B cell (primary cell): ENCODE measurements at regions not wholly inside any gene's neighbourhood (a gene's known extent, or its start where the extent isn't known, plus 50 kb on each side); places are given as distances from the start of the nearest gene placed in this dataset.

Experiments used
- ATAC-seq: fragments of 200-7000 bp; cut with Tn5 transposase; one replicate; pipeline ENCODE4 v1.10.0; 2021; ENCODE audit warnings: low read depth, mild to moderate bottlenecking, moderate number of reproducible peaks, moderate library complexity
- CTCF ChIA-PET: fragments of 350-600 bp; sonication (Branson Sonifier 250); formaldehyde crosslinking; loops from one replicate; lab custom pipeline; 2021; ENCODE audit warnings: antibody characterized with exemption, inconsistent platforms; lab: Charles Lee
- POLR2A ChIA-PET: fragments of 350-600 bp; sonication (Branson Sonifier 250); formaldehyde crosslinking; loops from one replicate; lab custom pipeline; 2021; ENCODE audit warnings: antibody characterized with exemption; lab: Charles Lee
- DNase-seq: peaks from one replicate; pipeline ENCODE4 v3.0.0; 2013
- H2AFZ ChIP-seq: 2 replicates; pipeline ENCODE4 v1.6.1; 2012; ENCODE audit warnings: mild to moderate bottlenecking, low read depth, low read length; ENCODE audit not compliant: insufficient read depth, poor library complexity, severe bottlenecking
- H3K27ac ChIP-seq, 2 donors: 1 replicate in 1 of 2; 2 replicates in 1 of 2; pipeline ENCODE4 v1.5.1; 2012 to 2013; ENCODE audit warnings: low read length in 2 of 2, mild to moderate bottlenecking in 2 of 2, moderate library complexity in 1 of 2
- H3K27me3 ChIP-seq, 4 experiments: fragments of 200-600 bp in 1 of 4; sonication (generic) in 1 of 4; replicated peaks in 1 of 4; 1 replicate in 2 of 4; 2 replicates in 2 of 4; pipeline versions ENCODE4 v1.6.1 to v1.7.0; 2013 to 2016; ENCODE audit warnings: low read length in 3 of 4, mild to moderate bottlenecking in 2 of 4, mixed read lengths in 1 of 4, moderate library complexity in 1 of 4; ENCODE audit not compliant: insufficient read depth in 4 of 4, control insufficient read depth in 3 of 4; ENCODE audit errors: control extremely low read depth in 1 of 4
- H3K36me3 ChIP-seq, 2 experiments: replicated peaks in 1 of 2; 1 replicate in 1 of 2; 2 replicates in 1 of 2; pipeline versions ENCODE4 v1.6.1 to v1.7.1; 2013; ENCODE audit warnings: low read length in 1 of 2; ENCODE audit not compliant: insufficient read depth in 2 of 2, control insufficient read depth in 1 of 2; ENCODE audit errors: control extremely low read depth in 1 of 2, extremely low read depth in 1 of 2
- H3K4me1 ChIP-seq, 2 donors: fragments of 200-600 bp in 1 of 2; sonication (generic) in 1 of 2; 1 replicate in 1 of 2; 2 replicates in 1 of 2; pipeline versions ENCODE4 v1.5.1 to v1.6.1; 2013 to 2017; ENCODE audit warnings: low read length in 2 of 2; ENCODE audit not compliant: control insufficient read depth in 2 of 2, insufficient read depth in 2 of 2
- H3K4me2 ChIP-seq: replicated peaks from 2 replicates; pipeline ENCODE3; 2012; ENCODE audit warnings: mild to moderate bottlenecking, low read depth, low read length; ENCODE audit not compliant: poor library complexity, severe bottlenecking
- H3K4me3 ChIP-seq, 5 experiments: fragments of 200-600 bp in 1 of 5; sonication (generic) in 1 of 5; 1 replicate in 3 of 5; 2 replicates in 2 of 5; pipeline versions ENCODE4 v1.5.1 to v1.7.0; 2011 to 2016; ENCODE audit warnings: low read length in 4 of 5, mild to moderate bottlenecking in 4 of 5, low read depth in 2 of 5, control low read depth in 1 of 5, moderate library complexity in 1 of 5; ENCODE audit not compliant: insufficient read depth in 1 of 5; ENCODE audit errors: control extremely low read depth in 1 of 5, extremely low read depth in 1 of 5
- H3K79me2 ChIP-seq: fragments of 200-600 bp; sonication (generic); one replicate; pipeline ENCODE4 v1.6.0; 2016; ENCODE audit warnings: low read length; ENCODE audit not compliant: control insufficient read depth, insufficient read depth
- H3K9ac ChIP-seq: fragments of 200-600 bp; sonication (generic); 2 replicates; pipeline ENCODE4 v1.6.1; 2017; ENCODE audit warnings: mild to moderate bottlenecking, low read length, moderate library complexity
- H3K9me3 ChIP-seq, 3 donors: one replicate each; pipeline versions ENCODE4 v1.6.1 to v1.7.1; 2013; ENCODE audit warnings: low read length in 2 of 3; ENCODE audit not compliant: control insufficient read depth in 2 of 3, insufficient read depth in 1 of 3; ENCODE audit errors: control extremely low read depth in 1 of 3
- H4K20me1 ChIP-seq: 2 replicates; pipeline ENCODE4 v1.6.0; 2012; ENCODE audit warnings: mild to moderate bottlenecking, low read length; ENCODE audit not compliant: insufficient read depth, control insufficient read depth, poor library complexity, severe bottlenecking
- H3K27ac Mint-ChIP-seq: one replicate; pipeline ENCODE4 v1.8.0; 2021; ENCODE audit warnings: mixed read lengths
- H3K27me3 Mint-ChIP-seq: one replicate; pipeline ENCODE4 v1.8.0; 2021; ENCODE audit warnings: mixed read lengths
- H3K4me1 Mint-ChIP-seq: one replicate; pipeline ENCODE4 v1.8.0; 2021; ENCODE audit warnings: mixed read lengths
- H3K4me3 Mint-ChIP-seq: one replicate; pipeline ENCODE4 v1.8.0; 2021; ENCODE audit warnings: mixed read lengths
- H3K9me3 Mint-ChIP-seq: one replicate; pipeline ENCODE4 v1.8.0; 2022; ENCODE audit warnings: mixed read lengths; ENCODE audit not compliant: insufficient read depth
- EZH2 ChIP-seq: IDR thresholded peaks from 2 replicates; pipeline ENCODE4 v1.6.1; 2012; ENCODE audit warnings: borderline replicate concordance, low read depth, mild to moderate bottlenecking, moderate library complexity, low read length; ENCODE audit not compliant: insufficient read depth, poor library complexity, severe bottlenecking
- WGBS: methylation state at CpG from one replicate; pipeline ENCODE4 v1.1.5; 2013; ENCODE audit warnings: missing lambda C conversion rate; ENCODE audit not compliant: insufficient coverage; 5-methylcytosine and 5-hydroxymethylcytosine counted together
- intact Hi-C: fragments of 100-400 bp; cut with micrococcal nuclease; formaldehyde crosslinking; loops from one replicate; pipeline ENCODE4 v1.10.0; 2022
- TF ChIP-seq, protein P1 (sequence below): fragments of 200-600 bp; IDR thresholded peaks from one replicate; pipeline ENCODE4 v1.8.0; 2022; ENCODE audit warnings: antibody characterized with exemption, mild to moderate bottlenecking

DNA sequence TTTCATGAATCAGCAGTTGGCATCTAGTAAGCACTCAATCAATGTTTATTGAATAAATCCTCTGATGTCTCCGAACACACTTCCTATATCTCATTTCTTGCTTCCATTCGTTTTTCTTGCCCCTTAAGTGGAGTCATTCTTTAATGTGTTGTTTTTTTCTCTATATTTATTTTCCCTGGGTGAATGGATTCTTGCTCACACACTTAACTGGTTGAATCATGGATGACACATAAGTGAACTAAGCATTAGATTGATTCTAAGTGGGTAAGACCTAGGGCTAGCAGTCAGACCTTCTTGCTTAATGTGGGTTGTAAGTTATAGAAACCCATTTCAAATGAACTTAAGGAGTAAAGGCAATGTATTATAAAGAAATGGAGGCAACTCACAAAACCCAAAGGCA, 111.1 kb downstream of the RTL3 start:
- no peak overlapping the region for H3K4me3 ChIP-seq
- H4K20me1 ChIP-seq = no peaks in the 10 kb centered on the region
- no peak for ATAC-seq
- H3K4me1 ChIP-seq = no peaks in the 10 kb centered on the region
- H3K27ac ChIP-seq = no peak overlapping the region
- CTCF ChIA-PET = no interaction called here
- H3K9ac ChIP-seq = no peak overlapping the region
- Mint-ChIP-seq H3K27ac (no peak overlapping the region), H3K27me3 (no peaks in the 10 kb centered on the region), H3K9me3 (peaks cover 11% of the 10 kb centered on the region), H3K4me1 (peaks cover 8% of the 10 kb centered on the region), H3K4me3 (no peak overlapping the region)
- H3K79me2 ChIP-seq = no peaks in the 10 kb centered on the region
- no CpG with 5 or more reads among the region's 2 CpGs for WGBS
- peaks cover 0 to 9% (median 8%) of the 10 kb centered on the region in 3 donors for H3K9me3 ChIP-seq
- intact Hi-C loops = no loop called here
- no peak overlapping the region for H2AFZ ChIP-seq
- POLR2A ChIA-PET = no interaction called here
- no peaks in the 10 kb centered on the region for H3K36me3 ChIP-seq
- TF ChIP-seq, protein P1, sequence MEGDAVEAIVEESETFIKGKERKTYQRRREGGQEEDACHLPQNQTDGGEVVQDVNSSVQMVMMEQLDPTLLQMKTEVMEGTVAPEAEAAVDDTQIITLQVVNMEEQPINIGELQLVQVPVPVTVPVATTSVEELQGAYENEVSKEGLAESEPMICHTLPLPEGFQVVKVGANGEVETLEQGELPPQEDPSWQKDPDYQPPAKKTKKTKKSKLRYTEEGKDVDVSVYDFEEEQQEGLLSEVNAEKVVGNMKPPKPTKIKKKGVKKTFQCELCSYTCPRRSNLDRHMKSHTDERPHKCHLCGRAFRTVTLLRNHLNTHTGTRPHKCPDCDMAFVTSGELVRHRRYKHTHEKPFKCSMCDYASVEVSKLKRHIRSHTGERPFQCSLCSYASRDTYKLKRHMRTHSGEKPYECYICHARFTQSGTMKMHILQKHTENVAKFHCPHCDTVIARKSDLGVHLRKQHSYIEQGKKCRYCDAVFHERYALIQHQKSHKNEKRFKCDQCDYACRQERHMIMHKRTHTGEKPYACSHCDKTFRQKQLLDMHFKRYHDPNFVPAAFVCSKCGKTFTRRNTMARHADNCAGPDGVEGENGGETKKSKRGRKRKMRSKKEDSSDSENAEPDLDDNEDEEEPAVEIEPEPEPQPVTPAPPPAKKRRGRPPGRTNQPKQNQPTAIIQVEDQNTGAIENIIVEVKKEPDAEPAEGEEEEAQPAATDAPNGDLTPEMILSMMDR = no peak
- TF ChIP-seq EZH2 = no peak
- DNase-seq = no peak
- H3K4me2 ChIP-seq = no peak overlapping the region
- H3K27me3 ChIP-seq = peaks cover 0 to 4% (median 0%) of the 10 kb centered on the region in 4 experiments

DNA sequence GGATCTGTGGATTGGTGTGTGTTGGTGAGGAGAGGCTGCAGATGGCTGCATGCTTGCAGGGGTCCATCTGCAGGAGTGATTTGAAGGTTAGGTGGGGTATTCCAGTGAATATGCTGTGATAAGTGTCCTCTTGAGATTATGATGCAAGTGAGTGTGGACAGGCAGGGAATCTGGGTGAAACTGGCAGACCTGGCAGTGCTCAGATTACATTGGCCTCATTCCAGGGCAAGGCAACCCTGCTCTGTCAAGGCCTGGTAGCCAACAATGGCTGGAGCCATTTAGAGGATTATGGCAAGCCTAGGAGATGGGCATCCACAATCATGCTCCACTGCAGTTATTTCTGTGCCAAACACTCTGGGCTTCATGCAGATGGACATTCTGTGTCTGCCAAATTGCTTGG, 113.9 kb downstream of the RTL3 start:
- intact Hi-C loops = no loop called here
- Histone ChIP-seq H4K20me1 (no peaks in the 10 kb centered on the region), H3K79me2 (no peaks in the 10 kb centered on the region), H3K4me1 (no peaks in the 10 kb centered on the region), H3K36me3 (no peaks in the 10 kb centered on the region), H3K27ac (no peak overlapping the region), H3K9ac (no peak overlapping the region), H3K9me3 (peaks cover 0 to 9% (median 8%) of the 10 kb centered on the region in 3 donors), H2AFZ (no peak overlapping the region), H3K27me3 (peaks cover 0 to 4% (median 0%) of the 10 kb centered on the region in 4 experiments), H3K4me2 (no peak overlapping the region), H3K4me3 (no peak overlapping the region)
- no peak overlapping the region for H3K27ac Mint-ChIP-seq
- POLR2A ChIA-PET = no interaction called here
- H3K9me3 Mint-ChIP-seq = peaks cover 21% of the 10 kb centered on the region
- no peak overlapping the region for H3K4me3 Mint-ChIP-seq
- no peaks in the 10 kb centered on the region for H3K27me3 Mint-ChIP-seq
- CTCF ChIA-PET = no interaction called here
- no peak for ATAC-seq
- no peak for TF ChIP-seq EZH2
- TF ChIP-seq, protein P1 = no peak
- H3K4me1 Mint-ChIP-seq = no peaks in the 10 kb centered on the region
- no peak for DNase-seq
